SKM-1 treated with dmso at 0.1 percent for 144 hours (cell line): ENCODE measurements at regions not wholly inside any gene's neighbourhood (a gene's known extent, or its start where the extent isn't known, plus 50 kb on each side); places are given as distances from the start of the nearest gene placed in this dataset.
"Not testable (repeated sequence)": the region's sequence is repeated elsewhere in the genome, so short reads cannot be mapped to it uniquely, and the experiment has no call there.

Source experiments
- DNase-seq: peaks from one replicate; lab custom pipeline; 2025; ENCODE audit not compliant: unreplicated experiment; lab: John Stamatoyannopoulos, UW

GRCh38 chr15:20244792-20245191 lies 296.8 kb downstream of the GOLGA6L6 start:
- not testable (repeated sequence) for DNase-seq

- not testable (repeated sequence) for DNase-seq
Measured at GRCh38 chr15:20243486-20244240, 297.9 kb downstream of the GOLGA6L6 start.

- not testable (repeated sequence) for DNase-seq
Measured at GRCh38 chr15:20240366-20240917, 301.2 kb downstream of the GOLGA6L6 start.

- not testable (repeated sequence) for DNase-seq
Measured at GRCh38 chr15:20239186-20239585, 302.4 kb downstream of the GOLGA6L6 start.

- DNase-seq, result not testable (repeated sequence)
Measured at GRCh38 chr15:20237256-20238020, 304.2 kb downstream of the GOLGA6L6 start.

- DNase-seq, result not testable (repeated sequence)
Measured at GRCh38 chr15:20235728-20236127, 305.9 kb downstream of the GOLGA6L6 start.

- not testable (repeated sequence) for DNase-seq
Measured at GRCh38 chr15:20234006-20234540, 307.5 kb downstream of the GOLGA6L6 start.

- not testable (repeated sequence) for DNase-seq
Measured at GRCh38 chr15:20232457-20232856, 309.1 kb downstream of the GOLGA6L6 start.

- not testable (repeated sequence) for DNase-seq
Measured at GRCh38 chr15:20230656-20231055, 310.9 kb downstream of the GOLGA6L6 start.

- not testable (repeated sequence) for DNase-seq
Measured at GRCh38 chr15:20228791-20229190, 312.8 kb downstream of the GOLGA6L6 start.

- not testable (repeated sequence) for DNase-seq
Measured at GRCh38 chr15:20227119-20227853, 314.3 kb downstream of the GOLGA6L6 start.

GRCh38 chr15:20226531-20226930 lies 315.1 kb downstream of the GOLGA6L6 start:
- DNase-seq, result not testable (repeated sequence)

GRCh38 chr15:20221063-20221462 lies 320.5 kb downstream of the GOLGA6L6 start:
- DNase-seq, result not testable (repeated sequence)

- not testable (repeated sequence) for DNase-seq
Measured at GRCh38 chr15:20219171-20219570, 322.4 kb downstream of the GOLGA6L6 start.

- DNase-seq, result not testable (repeated sequence)
Measured at GRCh38 chr15:20215700-20216099, 325.9 kb downstream of the GOLGA6L6 start.

GRCh38 chr15:20214101-20214500 lies 327.5 kb downstream of the GOLGA6L6 start:
- not testable (repeated sequence) for DNase-seq

GRCh38 chr15:20211508-20211907 lies 330.1 kb downstream of the GOLGA6L6 start:
- DNase-seq, result not testable (repeated sequence)

GRCh38 chr15:20209973-20210372 lies 331.6 kb downstream of the GOLGA6L6 start:
- DNase-seq, result not testable (repeated sequence)

- DNase-seq, result not testable (repeated sequence)
Measured at GRCh38 chr15:20207607-20208006, 334.0 kb downstream of the GOLGA6L6 start.

GRCh38 chr15:20207198-20207597 lies 334.4 kb downstream of the GOLGA6L6 start:
- DNase-seq, result not testable (repeated sequence)
